ENCODE measurements at regions not wholly inside any gene's neighbourhood (a gene's known extent, or its start where the extent isn't known, plus 50 kb on each side); places are given as distances from the start of the nearest gene placed in this dataset.

- TF ChIP-seq CTCF (IDR thresholded peaks at IDR 0.05) (no peak), POLR2A (IDR thresholded peaks at IDR 0.05) (no peak)
Observed at GRCh38 chr4:135497563-135498152, 1296.1 kb upstream of the PABPC4L start.
